ENCODE measurements at regions not wholly inside any gene's neighbourhood (a gene's known extent, or its start where the extent isn't known, plus 50 kb on each side); places are given as distances from the start of the nearest gene placed in this dataset.

DNA sequence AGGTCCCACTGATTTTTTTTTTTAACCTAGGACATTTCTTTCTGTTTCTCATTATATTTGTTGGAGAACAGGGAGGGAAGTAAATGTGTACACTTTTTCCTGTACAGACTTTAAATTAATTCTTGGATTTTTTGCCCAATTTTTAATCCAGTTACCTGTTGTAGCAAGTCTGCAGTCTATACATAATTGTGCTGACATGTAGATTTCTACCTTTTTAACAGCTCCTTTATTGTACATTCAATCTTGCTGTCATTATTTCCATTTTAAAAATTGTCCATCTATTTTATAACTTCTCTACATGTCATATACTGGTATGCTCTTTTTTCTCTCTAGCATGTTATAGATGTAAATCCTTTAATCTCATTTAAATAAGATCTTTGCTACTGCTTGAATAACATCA lies 1838.7 kb upstream of the CDH9 start:
- no peak for DNase-seq (ENCODE audit: low read depth)
- H3K4me3 ChIP-seq (ENCODE audit: low read length) = no peak overlapping the region
- TF ChIP-seq, protein P1, sequence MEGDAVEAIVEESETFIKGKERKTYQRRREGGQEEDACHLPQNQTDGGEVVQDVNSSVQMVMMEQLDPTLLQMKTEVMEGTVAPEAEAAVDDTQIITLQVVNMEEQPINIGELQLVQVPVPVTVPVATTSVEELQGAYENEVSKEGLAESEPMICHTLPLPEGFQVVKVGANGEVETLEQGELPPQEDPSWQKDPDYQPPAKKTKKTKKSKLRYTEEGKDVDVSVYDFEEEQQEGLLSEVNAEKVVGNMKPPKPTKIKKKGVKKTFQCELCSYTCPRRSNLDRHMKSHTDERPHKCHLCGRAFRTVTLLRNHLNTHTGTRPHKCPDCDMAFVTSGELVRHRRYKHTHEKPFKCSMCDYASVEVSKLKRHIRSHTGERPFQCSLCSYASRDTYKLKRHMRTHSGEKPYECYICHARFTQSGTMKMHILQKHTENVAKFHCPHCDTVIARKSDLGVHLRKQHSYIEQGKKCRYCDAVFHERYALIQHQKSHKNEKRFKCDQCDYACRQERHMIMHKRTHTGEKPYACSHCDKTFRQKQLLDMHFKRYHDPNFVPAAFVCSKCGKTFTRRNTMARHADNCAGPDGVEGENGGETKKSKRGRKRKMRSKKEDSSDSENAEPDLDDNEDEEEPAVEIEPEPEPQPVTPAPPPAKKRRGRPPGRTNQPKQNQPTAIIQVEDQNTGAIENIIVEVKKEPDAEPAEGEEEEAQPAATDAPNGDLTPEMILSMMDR (IDR thresholded peaks at IDR 0.05; ENCODE audit: insufficient read depth, low read depth, low read length, missing control alignments) = no peak

GRCh38 chr5:28864006-28864405 lies 1825.6 kb upstream of the CDH9 start:
- TF ChIP-seq, protein P1 (IDR thresholded peaks at IDR 0.05; ENCODE audit: insufficient read depth, low read depth, low read length, missing control alignments) = no peak
- no peak for DNase-seq (ENCODE audit: low read depth)
- H3K4me3 ChIP-seq (ENCODE audit: low read length) = no peak overlapping the region

DNA sequence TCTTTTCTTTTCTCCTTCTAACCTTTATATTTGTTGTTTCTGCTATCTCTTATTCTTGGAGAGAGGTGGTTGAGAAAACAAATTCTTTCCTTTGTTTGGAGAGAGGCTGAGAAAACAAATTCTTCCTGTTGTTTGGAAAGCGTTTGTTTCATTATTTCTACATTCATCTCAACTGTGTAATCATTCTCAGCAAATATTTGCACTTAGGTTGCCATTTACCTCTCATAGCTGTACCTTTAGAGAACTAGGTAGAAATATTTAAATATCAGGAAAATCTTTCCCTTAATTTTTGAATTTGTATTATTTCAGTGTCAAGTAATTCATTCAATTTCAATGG lies 1824.4 kb upstream of the CDH9 start:
- TF ChIP-seq, protein P1 (IDR thresholded peaks at IDR 0.05; ENCODE audit: insufficient read depth, low read depth, low read length, missing control alignments) = no peak
- no peak overlapping the region for H3K4me3 ChIP-seq (ENCODE audit: low read length)
- DNase-seq (ENCODE audit: low read depth) = no peak

GRCh38 chr5:28862137-28862859 lies 1823.9 kb upstream of the CDH9 start:
- no peak for DNase-seq (ENCODE audit: low read depth)
- no peak overlapping the region for H3K4me3 ChIP-seq (ENCODE audit: low read length)
- TF ChIP-seq, protein P1 (IDR thresholded peaks at IDR 0.05; ENCODE audit: insufficient read depth, low read depth, low read length, missing control alignments) = no peak

- TF ChIP-seq, protein P1 (IDR thresholded peaks at IDR 0.05; ENCODE audit: insufficient read depth, low read depth, low read length, missing control alignments) = no peak
- peak; percentile 52 for DNase-seq (ENCODE audit: low read depth)
- no peak overlapping the region for H3K4me3 ChIP-seq (ENCODE audit: low read length)
Observed at GRCh38 chr5:28855626-28856025, 1817.2 kb upstream of the CDH9 start.

DNA sequence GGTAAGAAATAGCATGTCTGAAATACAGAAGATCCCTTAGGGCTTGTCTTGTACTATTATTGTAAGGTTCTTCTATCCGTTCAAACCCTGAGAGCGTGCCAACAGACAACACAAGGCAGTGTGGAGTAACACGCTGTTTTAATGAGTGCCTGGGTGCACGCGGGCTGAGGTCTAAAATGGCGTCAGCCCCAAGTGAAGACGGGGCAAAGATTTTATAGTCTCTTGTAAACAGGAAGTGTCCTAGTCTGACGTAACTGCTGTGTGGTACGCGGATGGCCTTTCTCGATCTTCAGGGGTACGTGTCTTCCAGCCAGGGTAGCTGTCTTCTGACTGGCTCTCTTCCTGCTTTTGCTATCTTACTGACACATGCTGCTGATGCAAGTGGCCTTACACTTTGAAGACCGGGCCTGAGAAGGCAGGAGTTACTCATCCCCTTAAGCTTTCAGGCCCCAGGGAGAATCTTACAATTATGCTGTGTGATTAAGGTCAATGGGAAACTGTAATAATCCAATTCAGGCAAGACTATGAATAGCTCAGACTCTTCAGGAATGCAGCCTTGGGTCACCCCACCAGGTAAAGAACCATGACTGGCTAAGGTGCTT lies 1812.0 kb upstream of the CDH9 start:
- peak; percentile 58 for DNase-seq (ENCODE audit: low read depth)
- no peak overlapping the region for H3K4me3 ChIP-seq (ENCODE audit: low read length)
- TF ChIP-seq, protein P1 (IDR thresholded peaks at IDR 0.05; ENCODE audit: insufficient read depth, low read depth, low read length, missing control alignments) = no peak

DNA sequence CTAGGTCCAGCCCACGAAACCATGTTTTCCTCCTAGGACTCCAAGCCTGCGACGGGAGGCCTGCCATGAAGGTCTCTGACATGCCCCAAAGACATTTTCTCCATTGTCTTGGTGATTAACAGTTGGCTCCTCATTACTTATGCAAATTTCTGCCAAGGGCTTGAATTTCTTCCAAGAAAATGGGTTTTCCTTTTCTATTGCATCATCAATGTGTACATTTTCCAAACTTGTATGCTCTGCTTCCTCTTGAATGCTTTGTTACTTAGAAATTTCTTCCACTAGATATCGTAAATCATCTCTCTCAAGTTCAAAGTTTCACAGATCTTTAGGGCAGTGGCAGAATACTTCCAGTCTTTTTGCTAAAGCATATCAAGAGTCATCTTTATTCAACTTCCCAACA lies 1792.7 kb upstream of the CDH9 start:
- H3K4me3 ChIP-seq (ENCODE audit: low read length) = no peak overlapping the region
- no peak for DNase-seq (ENCODE audit: low read depth)
- TF ChIP-seq, protein P1 (IDR thresholded peaks at IDR 0.05; ENCODE audit: insufficient read depth, low read depth, low read length, missing control alignments) = no peak

Data from epithelial cell of esophagus (primary cell).